ENCODE measurements at regions not wholly inside any gene's neighbourhood (a gene's known extent, or its start where the extent isn't known, plus 50 kb on each side); places are given as distances from the start of the nearest gene placed in this dataset.

GRCh38 chr7:10211016-10211415 is 762.7 kb upstream of the PHF14 start:
- no CpG with 5 or more reads among the region's 1 CpG for WGBS (ENCODE audit: insufficient coverage)
- Histone ChIP-seq H3K9me3 (no peaks in the 10 kb centered on the region), H3K4me1 (ENCODE audit: control insufficient read depth in 1 of 2, extremely low read depth in 1 of 2, insufficient read depth in 2 of 2, low read length in 2 of 2) (no peaks in the 10 kb centered on the region), H3K4me3 (ENCODE audit: control insufficient read depth in 1 of 2, extremely low read depth in 1 of 2, low read length in 1 of 2) (no peak overlapping the region), H3K27me3 (replicated peaks in 1 of 2; ENCODE audit: control insufficient read depth in 2 of 2, extremely low read depth in 1 of 2, insufficient read depth in 2 of 2, low read length in 1 of 2) (no peaks in the 10 kb centered on the region), H3K27ac (ENCODE audit: low read length) (no peak overlapping the region), H3K36me3 (ENCODE audit: control insufficient read depth in 2 of 2, extremely low read depth in 1 of 2, insufficient read depth in 1 of 2, low read length in 1 of 2) (no peaks in the 10 kb centered on the region)
- Mint-ChIP-seq H3K36me3 (no peaks in the 10 kb centered on the region), H3K9me3 (peaks cover 4 to 16% (median 14%) of the 10 kb centered on the region in 3 donors), H3K27ac (no peak overlapping the region), H3K27me3 (no peaks in the 10 kb centered on the region), H3K4me3 (no peak overlapping the region), H3K4me1 (no peaks in the 10 kb centered on the region)
- ChIA-PET POLR2A (no interaction called here), CTCF (no interaction called here)
- no peak for DNase-seq
- ATAC-seq (replicated peaks in 1 of 4), result no peak

GRCh38 chr7:10211861-10212260 is 761.8 kb upstream of the PHF14 start:
- POLR2A ChIA-PET, result no interaction called here
- Histone ChIP-seq H3K9me3 (no peaks in the 10 kb centered on the region), H3K27me3 (replicated peaks in 1 of 2; ENCODE audit: control insufficient read depth in 2 of 2, extremely low read depth in 1 of 2, insufficient read depth in 2 of 2, low read length in 1 of 2) (no peaks in the 10 kb centered on the region), H3K27ac (ENCODE audit: low read length) (no peak overlapping the region), H3K4me3 (ENCODE audit: control insufficient read depth in 1 of 2, extremely low read depth in 1 of 2, low read length in 1 of 2) (no peak overlapping the region), H3K36me3 (ENCODE audit: control insufficient read depth in 2 of 2, extremely low read depth in 1 of 2, insufficient read depth in 1 of 2, low read length in 1 of 2) (no peaks in the 10 kb centered on the region), H3K4me1 (ENCODE audit: control insufficient read depth in 1 of 2, extremely low read depth in 1 of 2, insufficient read depth in 2 of 2, low read length in 2 of 2) (no peaks in the 10 kb centered on the region)
- Mint-ChIP-seq H3K4me1 (no peaks in the 10 kb centered on the region), H3K27ac (no peak overlapping the region), H3K4me3 (no peak overlapping the region), H3K9me3 (peaks cover 4 to 16% (median 14%) of the 10 kb centered on the region in 3 donors), H3K36me3 (no peaks in the 10 kb centered on the region), H3K27me3 (no peaks in the 10 kb centered on the region)
- ATAC-seq (replicated peaks in 1 of 4), result no peak
- CTCF ChIA-PET, result no interaction called here
- 80% methylated on average over 1 of the region's 4 CpGs for WGBS (ENCODE audit: insufficient coverage)
- no peak for DNase-seq

- H3K9me3 Mint-ChIP-seq, result peaks cover 4 to 15% (median 14%) of the 10 kb centered on the region in 3 donors
- Histone ChIP-seq H3K36me3 (ENCODE audit: control insufficient read depth in 2 of 2, extremely low read depth in 1 of 2, insufficient read depth in 1 of 2, low read length in 1 of 2) (no peaks in the 10 kb centered on the region), H3K4me1 (ENCODE audit: control insufficient read depth in 1 of 2, extremely low read depth in 1 of 2, insufficient read depth in 2 of 2, low read length in 2 of 2) (no peaks in the 10 kb centered on the region), H3K9me3 (no peaks in the 10 kb centered on the region), H3K27ac (ENCODE audit: low read length) (no peak overlapping the region), H3K4me3 (ENCODE audit: control insufficient read depth in 1 of 2, extremely low read depth in 1 of 2, low read length in 1 of 2) (no peak overlapping the region), H3K27me3 (replicated peaks in 1 of 2; ENCODE audit: control insufficient read depth in 2 of 2, extremely low read depth in 1 of 2, insufficient read depth in 2 of 2, low read length in 1 of 2) (no peaks in the 10 kb centered on the region)
- H3K27ac Mint-ChIP-seq, result no peak overlapping the region
- ATAC-seq (replicated peaks in 1 of 4), result no peak
- H3K36me3 Mint-ChIP-seq, result no peaks in the 10 kb centered on the region
- POLR2A ChIA-PET, result no interaction called here
- no peaks in the 10 kb centered on the region for H3K27me3 Mint-ChIP-seq
- H3K4me1 Mint-ChIP-seq, result no peaks in the 10 kb centered on the region
- 83% methylated on average over 2 of the region's 3 CpGs for WGBS (ENCODE audit: insufficient coverage)
- CTCF ChIA-PET, result no interaction called here
- no peak overlapping the region for H3K4me3 Mint-ChIP-seq
- no peak for DNase-seq
These were observed 761.0 kb upstream of the PHF14 start for GRCh38 chr7:10212649-10213048.

- Mint-ChIP-seq H3K4me3 (no peak overlapping the region), H3K9me3 (peaks cover 7 to 14% (median 10%) of the 10 kb centered on the region in 3 donors), H3K36me3 (no peaks in the 10 kb centered on the region), H3K4me1 (no peaks in the 10 kb centered on the region), H3K27me3 (no peaks in the 10 kb centered on the region), H3K27ac (no peak overlapping the region)
- H3K27me3 ChIP-seq (replicated peaks in 1 of 2; ENCODE audit: control insufficient read depth in 2 of 2, extremely low read depth in 1 of 2, insufficient read depth in 2 of 2, low read length in 1 of 2), result no peaks in the 10 kb centered on the region
- no peak overlapping the region for H3K27ac ChIP-seq (ENCODE audit: low read length)
- no peak for ATAC-seq (replicated peaks in 1 of 4)
- no peaks in the 10 kb centered on the region for H3K9me3 ChIP-seq
- ChIA-PET POLR2A (no interaction called here), CTCF (no interaction called here)
- no peak for DNase-seq
- WGBS (ENCODE audit: insufficient coverage), result no CpG with 5 or more reads among the region's 2 CpGs
- no peak overlapping the region for H3K4me3 ChIP-seq (ENCODE audit: control insufficient read depth in 1 of 2, extremely low read depth in 1 of 2, low read length in 1 of 2)
- no peaks in the 10 kb centered on the region for H3K4me1 ChIP-seq (ENCODE audit: control insufficient read depth in 1 of 2, extremely low read depth in 1 of 2, insufficient read depth in 2 of 2, low read length in 2 of 2)
- no peaks in the 10 kb centered on the region for H3K36me3 ChIP-seq (ENCODE audit: control insufficient read depth in 2 of 2, extremely low read depth in 1 of 2, insufficient read depth in 1 of 2, low read length in 1 of 2)
These were observed 757.2 kb upstream of the PHF14 start for GRCh38 chr7:10216462-10216861.

GRCh38 chr7:10221084-10221483 is 752.6 kb upstream of the PHF14 start:
- Mint-ChIP-seq H3K27ac (no peak overlapping the region), H3K36me3 (no peaks in the 10 kb centered on the region), H3K27me3 (no peaks in the 10 kb centered on the region), H3K4me3 (no peak overlapping the region), H3K4me1 (no peaks in the 10 kb centered on the region), H3K9me3 (peaks cover under 1 to 9% (median 4%) of the 10 kb centered on the region in 3 donors)
- no peak for DNase-seq
- no peak for ATAC-seq (replicated peaks in 1 of 4)
- ChIA-PET CTCF (interaction anchor here in 1 of 2 donors (0.6 kb wide), 1 partner anchor 81 kb away, joined by 4 read pairs; no protein-coding TSS in a partner anchor), POLR2A (no interaction called here)
- Histone ChIP-seq H3K9me3 (no peaks in the 10 kb centered on the region), H3K4me3 (ENCODE audit: control insufficient read depth in 1 of 2, extremely low read depth in 1 of 2, low read length in 1 of 2) (no peak overlapping the region), H3K27me3 (replicated peaks in 1 of 2; ENCODE audit: control insufficient read depth in 2 of 2, extremely low read depth in 1 of 2, insufficient read depth in 2 of 2, low read length in 1 of 2) (no peaks in the 10 kb centered on the region), H3K27ac (ENCODE audit: low read length) (no peak overlapping the region), H3K36me3 (ENCODE audit: control insufficient read depth in 2 of 2, extremely low read depth in 1 of 2, insufficient read depth in 1 of 2, low read length in 1 of 2) (no peaks in the 10 kb centered on the region), H3K4me1 (ENCODE audit: control insufficient read depth in 1 of 2, extremely low read depth in 1 of 2, insufficient read depth in 2 of 2, low read length in 2 of 2) (no peaks in the 10 kb centered on the region)

- Histone ChIP-seq H3K9me3 (no peaks in the 10 kb centered on the region), H3K36me3 (ENCODE audit: control insufficient read depth in 2 of 2, extremely low read depth in 1 of 2, insufficient read depth in 1 of 2, low read length in 1 of 2) (no peaks in the 10 kb centered on the region), H3K27me3 (replicated peaks in 1 of 2; ENCODE audit: control insufficient read depth in 2 of 2, extremely low read depth in 1 of 2, insufficient read depth in 2 of 2, low read length in 1 of 2) (no peaks in the 10 kb centered on the region), H3K4me1 (ENCODE audit: control insufficient read depth in 1 of 2, extremely low read depth in 1 of 2, insufficient read depth in 2 of 2, low read length in 2 of 2) (no peaks in the 10 kb centered on the region), H3K4me3 (ENCODE audit: control insufficient read depth in 1 of 2, extremely low read depth in 1 of 2, low read length in 1 of 2) (no peak overlapping the region), H3K27ac (ENCODE audit: low read length) (no peak overlapping the region)
- ChIA-PET CTCF (no interaction called here), POLR2A (no interaction called here)
- Mint-ChIP-seq H3K36me3 (no peaks in the 10 kb centered on the region), H3K27me3 (no peaks in the 10 kb centered on the region), H3K4me3 (no peak overlapping the region), H3K27ac (no peak overlapping the region), H3K9me3 (peaks cover 4 to 9% (median 5%) of the 10 kb centered on the region in 3 donors), H3K4me1 (no peaks in the 10 kb centered on the region)
- no CpG with 5 or more reads among the region's 2 CpGs for WGBS (ENCODE audit: insufficient coverage)
- DNase-seq (no peak), ATAC-seq (replicated peaks in 1 of 4) (no peak)
These were observed 750.7 kb upstream of the PHF14 start for GRCh38 chr7:10222976-10223375.

- Mint-ChIP-seq H3K9me3 (peaks cover 4 to 9% (median 6%) of the 10 kb centered on the region in 3 donors), H3K27me3 (no peaks in the 10 kb centered on the region), H3K36me3 (no peaks in the 10 kb centered on the region), H3K4me3 (no peak overlapping the region), H3K27ac (no peak overlapping the region), H3K4me1 (no peaks in the 10 kb centered on the region)
- POLR2A ChIA-PET, result no interaction called here
- no peak for DNase-seq
- Histone ChIP-seq H3K9me3 (no peaks in the 10 kb centered on the region), H3K27me3 (replicated peaks in 1 of 2; ENCODE audit: control insufficient read depth in 2 of 2, extremely low read depth in 1 of 2, insufficient read depth in 2 of 2, low read length in 1 of 2) (no peaks in the 10 kb centered on the region), H3K36me3 (ENCODE audit: control insufficient read depth in 2 of 2, extremely low read depth in 1 of 2, insufficient read depth in 1 of 2, low read length in 1 of 2) (no peaks in the 10 kb centered on the region), H3K4me3 (ENCODE audit: control insufficient read depth in 1 of 2, extremely low read depth in 1 of 2, low read length in 1 of 2) (no peak overlapping the region), H3K27ac (ENCODE audit: low read length) (no peak overlapping the region), H3K4me1 (ENCODE audit: control insufficient read depth in 1 of 2, extremely low read depth in 1 of 2, insufficient read depth in 2 of 2, low read length in 2 of 2) (no peaks in the 10 kb centered on the region)
- CTCF ChIA-PET, result interaction anchor here in 1 of 2 donors (0.7 kb wide), 1 partner anchor 72 kb away, joined by 3 read pairs; no protein-coding TSS in a partner anchor
- no peak for ATAC-seq (replicated peaks in 1 of 4)
- no CpG with 5 or more reads among the region's 1 CpG for WGBS (ENCODE audit: insufficient coverage)
These were observed 748.4 kb upstream of the PHF14 start for GRCh38 chr7:10225275-10225674.

Measured in T-cell (primary cell).